Effector CD8-positive, alpha-beta T cell (primary cell): ENCODE measurements at regions not wholly inside any gene's neighbourhood (a gene's known extent, or its start where the extent isn't known, plus 50 kb on each side); places are given as distances from the start of the nearest gene placed in this dataset.
"Not testable (repeated sequence)": the region's sequence is repeated elsewhere in the genome, so short reads cannot be mapped to it uniquely, and the experiment has no call there.

Experiments used
- DNase-seq: peaks from one replicate; lab custom pipeline; 2025; lab: John Stamatoyannopoulos, UW

DNA sequence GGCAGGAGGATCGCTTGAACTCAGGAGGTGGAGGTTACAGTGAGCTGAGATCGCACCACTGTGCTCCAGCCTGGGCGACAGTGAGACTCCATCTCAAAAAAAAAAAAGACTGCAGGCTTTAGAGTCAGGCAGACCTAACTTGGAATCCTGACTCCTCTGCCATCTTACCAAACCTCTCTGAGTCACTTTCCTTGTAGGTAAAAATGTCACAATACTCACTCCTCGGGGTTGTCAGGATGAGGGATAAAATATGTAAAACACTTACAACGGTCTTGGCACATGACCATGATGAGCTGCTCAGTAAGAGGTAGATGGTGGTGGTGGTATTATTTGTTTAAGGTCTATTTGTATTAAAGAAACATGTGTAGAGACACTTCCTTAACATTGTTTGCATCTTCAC lies 154.1 kb upstream of the PDE1C start:
- no peak for DNase-seq

- DNase-seq: no peak
Measured at GRCh38 chr7:32223721-32224120, 153.5 kb upstream of the PDE1C start.

- no peak for DNase-seq
Measured at GRCh38 chr7:32223071-32223650, 153.0 kb upstream of the PDE1C start.

DNA sequence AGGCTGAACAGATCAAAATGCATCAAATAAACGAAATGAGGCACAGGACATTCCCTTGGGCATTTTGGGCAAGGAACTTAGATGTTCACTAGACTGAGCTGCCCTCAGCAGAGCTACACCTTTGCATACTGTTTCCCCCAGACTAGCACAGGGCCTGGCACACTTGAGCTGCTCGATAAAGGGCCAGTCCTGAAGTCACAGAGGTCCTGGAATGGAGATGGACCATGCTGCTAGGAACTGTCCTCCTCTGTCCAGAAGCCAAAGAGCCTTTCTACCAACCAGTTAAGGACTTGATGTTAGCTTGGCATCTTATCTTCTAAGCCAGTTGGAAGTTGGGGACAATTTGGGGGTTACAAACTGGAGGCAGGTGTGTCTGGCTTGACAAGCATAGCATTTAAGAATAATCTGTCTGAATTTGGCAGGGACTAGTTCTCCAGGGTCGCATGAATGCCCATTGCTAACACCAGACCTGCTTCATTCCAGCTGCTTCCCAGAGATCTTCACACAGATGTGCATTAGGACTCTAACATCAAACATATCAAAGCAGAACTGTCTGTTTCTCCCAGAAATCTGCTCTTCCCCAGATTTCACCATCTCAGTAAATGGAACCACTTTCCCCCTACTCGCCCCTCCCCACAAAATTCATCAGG lies 152.2 kb upstream of the PDE1C start:
- DNase-seq: no peak

- DNase-seq: no peak
Measured at GRCh38 chr7:32221736-32222135, 151.5 kb upstream of the PDE1C start.

DNA sequence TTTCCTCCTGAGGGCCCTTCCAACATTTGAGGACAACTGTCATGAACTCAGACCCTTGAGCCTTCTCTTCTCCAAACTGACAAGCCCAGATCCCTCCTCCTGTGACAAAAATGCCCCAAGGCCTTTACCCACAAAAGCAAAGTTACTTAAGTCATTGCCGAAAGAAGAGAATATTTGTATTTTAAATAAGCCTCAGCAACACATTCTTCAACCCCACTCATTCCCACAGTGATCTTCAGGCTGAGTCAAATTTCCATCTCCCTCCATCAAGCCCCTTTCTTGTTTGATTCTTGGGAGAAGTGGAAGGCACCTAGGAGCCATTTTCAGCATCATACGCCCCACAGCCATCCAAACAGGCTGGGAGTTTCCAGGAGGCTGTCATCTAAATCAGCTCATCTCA lies 150.8 kb upstream of the PDE1C start:
- DNase-seq: no peak

- DNase-seq: not testable (repeated sequence)
Measured at GRCh38 chr7:32219831-32220230, 149.6 kb upstream of the PDE1C start.

GRCh38 chr7:32219416-32219815 lies 149.2 kb upstream of the PDE1C start:
- DNase-seq: no peak

- no peak for DNase-seq
Measured at GRCh38 chr7:32218741-32219288, 148.6 kb upstream of the PDE1C start.

- DNase-seq: no peak
Measured at GRCh38 chr7:32218154-32218467, 147.9 kb upstream of the PDE1C start.

- no peak for DNase-seq
Measured at GRCh38 chr7:32217341-32218153, 147.3 kb upstream of the PDE1C start.

DNA sequence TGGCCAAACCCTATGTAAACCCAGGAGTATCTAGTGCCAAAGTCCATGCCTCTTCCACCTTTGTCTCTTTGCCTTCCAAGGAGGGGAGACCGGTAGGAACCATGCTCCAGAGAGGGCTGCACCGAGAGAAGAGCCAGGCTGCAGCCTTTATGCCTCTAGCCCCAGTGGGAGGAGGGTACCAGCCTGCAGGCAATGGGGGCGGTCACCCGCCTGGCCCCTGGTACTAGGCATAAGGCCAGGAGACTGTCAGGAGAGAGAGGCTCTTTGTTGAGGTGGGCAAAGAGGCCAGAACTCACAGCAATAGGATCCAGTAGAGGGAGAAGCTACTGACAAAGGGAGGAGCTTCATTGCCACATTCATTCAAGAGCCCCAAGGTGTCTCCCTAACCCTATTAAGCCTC lies 146.6 kb upstream of the PDE1C start:
- no peak for DNase-seq

DNA sequence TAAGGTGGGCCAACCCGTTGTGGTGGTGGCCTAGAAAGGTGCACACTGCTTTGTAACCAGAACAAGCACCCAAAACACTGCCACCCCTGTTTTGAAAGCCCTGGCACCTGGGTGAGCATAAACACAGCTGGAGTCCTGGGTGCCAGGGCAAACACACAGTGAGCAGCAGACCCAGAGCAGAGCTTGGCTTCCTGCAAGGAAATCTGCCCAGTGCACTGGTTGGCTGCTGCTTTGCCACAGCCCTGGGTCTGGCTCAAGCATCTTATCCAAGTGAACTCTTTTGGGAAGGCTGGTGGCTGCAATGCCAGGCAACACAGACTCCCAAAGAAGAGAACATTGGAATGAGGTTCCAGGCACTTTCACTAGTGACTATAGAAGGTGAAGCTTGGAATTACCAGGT lies 145.5 kb upstream of the PDE1C start:
- no peak for DNase-seq

- DNase-seq: no peak
Measured at GRCh38 chr7:32214913-32215312, 144.7 kb upstream of the PDE1C start.

DNA sequence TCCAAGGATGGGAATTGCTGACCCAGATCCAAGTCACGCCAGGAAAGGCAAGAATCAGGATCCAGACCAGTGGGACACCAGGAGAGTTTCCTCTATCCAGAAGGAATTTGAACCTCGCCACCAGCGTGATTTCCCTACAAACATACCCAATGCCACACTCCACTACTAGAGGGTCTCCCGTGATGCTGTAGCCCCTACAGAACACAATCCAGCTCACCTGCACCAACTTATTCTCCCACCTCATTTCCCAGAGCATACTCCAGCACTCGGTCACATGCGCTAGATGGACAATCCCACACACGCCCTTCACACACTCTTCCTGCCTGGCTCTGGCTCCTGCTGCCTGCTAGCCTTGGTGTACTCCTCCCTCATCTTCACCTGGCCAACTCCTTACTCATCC lies 142.1 kb upstream of the PDE1C start:
- no peak for DNase-seq

DNA sequence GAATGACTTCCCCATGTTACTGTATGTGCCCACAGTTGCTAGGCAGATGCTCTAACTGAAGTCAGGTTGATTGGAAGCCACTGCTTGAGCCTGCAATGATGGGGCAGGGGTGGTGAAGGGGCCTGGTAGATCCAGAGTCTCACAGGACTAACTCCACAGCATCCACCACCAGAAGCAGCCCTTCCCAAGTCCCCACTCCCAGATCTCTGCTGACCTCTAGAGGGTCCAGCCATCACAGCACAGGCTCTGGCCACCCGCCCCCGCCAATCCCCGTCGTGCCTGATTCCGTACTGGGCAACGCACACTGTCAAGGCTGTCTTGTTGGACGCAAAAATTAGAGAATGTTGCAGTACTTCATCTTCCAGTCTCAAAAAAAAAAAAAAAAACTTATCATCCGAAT lies 136.8 kb upstream of the PDE1C start:
- no peak for DNase-seq

- DNase-seq: no peak
Measured at GRCh38 chr7:32206488-32206887, 136.3 kb upstream of the PDE1C start.

GRCh38 chr7:32205298-32205824 lies 135.2 kb upstream of the PDE1C start:
- not testable (repeated sequence) for DNase-seq

DNA sequence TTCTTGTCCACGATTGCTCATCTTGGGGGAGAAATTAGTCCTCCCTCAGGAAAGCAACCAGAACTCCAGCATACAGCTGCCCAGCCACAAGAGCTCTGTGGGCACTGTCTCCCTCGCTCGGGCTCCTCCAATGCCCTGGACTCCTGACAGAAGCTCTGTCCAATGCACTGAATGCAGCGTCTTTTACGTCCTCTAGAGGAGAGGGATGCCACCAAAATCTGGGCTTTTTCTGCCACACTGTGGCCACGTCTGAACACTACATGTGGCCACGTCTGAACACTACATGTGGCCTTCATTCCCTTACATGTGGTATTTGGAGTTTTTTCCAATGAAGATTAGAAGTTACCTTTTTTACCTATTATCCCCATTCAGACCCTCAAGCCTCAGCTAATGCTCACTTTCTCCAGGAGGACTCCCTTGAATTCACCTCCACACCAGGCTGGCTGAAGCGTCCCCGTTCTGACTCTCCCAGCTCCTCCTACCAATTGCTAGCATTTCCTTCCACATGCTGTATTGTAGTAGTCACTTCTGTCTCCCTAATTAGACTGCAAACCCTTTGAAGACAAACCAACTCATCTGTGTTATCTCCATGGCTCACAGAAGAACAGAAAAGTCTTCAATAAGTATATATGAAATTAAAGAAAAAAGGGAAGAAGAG lies 134.3 kb upstream of the PDE1C start:
- no peak for DNase-seq

DNA sequence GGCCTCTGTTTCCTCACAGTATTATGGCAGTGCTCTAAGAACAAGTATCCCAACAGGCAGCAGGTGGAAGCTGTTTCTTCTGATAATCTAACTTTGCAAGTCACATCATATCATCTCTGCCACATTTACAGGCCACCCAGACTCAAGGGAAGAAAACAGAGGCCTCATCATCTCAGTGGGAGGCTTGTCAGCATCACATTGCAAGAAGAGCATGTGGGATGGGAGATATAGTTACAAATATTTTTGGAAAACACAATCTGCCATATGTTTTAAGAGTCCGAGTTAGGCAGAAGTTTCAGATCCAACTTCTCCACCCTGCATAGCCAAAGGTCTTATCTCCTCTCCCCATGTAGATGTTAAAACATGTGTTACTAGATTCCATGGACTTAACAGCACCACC lies 130.4 kb upstream of the PDE1C start:
- no peak for DNase-seq

- DNase-seq: no peak
Measured at GRCh38 chr7:32194537-32194936, 124.3 kb upstream of the PDE1C start.

DNA sequence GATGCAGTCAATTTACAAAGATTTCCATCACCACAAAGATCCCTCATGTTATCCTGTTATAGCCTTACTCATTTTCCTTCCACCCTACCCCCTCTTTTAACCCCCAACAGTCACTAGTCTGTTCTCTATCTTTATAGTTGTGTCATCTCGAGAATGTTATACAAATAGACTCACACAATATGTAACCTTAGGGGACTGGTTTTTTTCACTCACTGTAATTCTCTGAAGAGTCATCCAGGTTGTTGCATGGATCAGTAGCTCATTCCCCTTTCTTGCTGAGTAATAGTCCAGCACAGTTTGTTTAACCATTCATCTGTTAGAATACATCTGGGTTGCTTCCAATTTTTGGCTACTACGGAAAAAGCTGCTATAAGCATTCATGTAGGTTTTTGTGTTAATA lies 121.1 kb upstream of the PDE1C start:
- no peak for DNase-seq
